Ovary (tissue), 7 donors: ENCODE measurements at regions not wholly inside any gene's neighbourhood (a gene's known extent, or its start where the extent isn't known, plus 50 kb on each side); places are given as distances from the start of the nearest gene placed in this dataset.
"Not testable (repeated sequence)": the region's sequence is repeated elsewhere in the genome, so short reads cannot be mapped to it uniquely, and the experiment has no call there.

ENCODE experiments used
- DNase-seq, 5 donors: peaks; one replicate each; pipeline ENCODE4 v3.0.0-alpha.2; 2019 to 2020
- H3K27ac ChIP-seq, 2 donors: fragments of 200-600 bp; one replicate each; pipeline versions ENCODE4 v1.5.1 to v1.8.0; 2019 to 2022
- H3K27me3 ChIP-seq: fragments of 200-600 bp; one replicate; pipeline ENCODE4 v1.8.0; 2022
- H3K36me3 ChIP-seq: fragments of 200-600 bp; sonication (generic); one replicate; pipeline ENCODE4 v1.5.1; 2019
- H3K4me1 ChIP-seq: one replicate; pipeline ENCODE4 v1.8.1; 2013; ENCODE audit warnings: mild to moderate bottlenecking, moderate library complexity; ENCODE audit not compliant: insufficient read depth
- H3K4me3 ChIP-seq: fragments of 200-600 bp; sonication (generic); one replicate; pipeline ENCODE4 v1.5.1; 2017
- H3K9me3 ChIP-seq, 2 donors: fragments of 200-600 bp in 1 of 2; sonication (generic) in 1 of 2; one replicate each; pipeline versions ENCODE4 v1.5.1 to v1.8.1; 2013 to 2019; ENCODE audit warnings: mild to moderate bottlenecking in 1 of 2, moderate library complexity in 1 of 2
- EP300 ChIP-seq: sonication (generic); formaldehyde crosslinking; IDR thresholded peaks from one replicate; pipeline ENCODE4 v1.6.1; 2017; ENCODE audit warnings: antibody characterized with exemption
- POLR2A ChIP-seq: fragments of 450-650 bp; IDR thresholded peaks from one replicate; pipeline ENCODE4 v1.6.1; 2017; ENCODE audit warnings: antibody characterized with exemption, mild to moderate bottlenecking, moderate library complexity
- WGBS, 3 donors: extraction: QIAGEN DNeasy Blood & Tissue Kit in 1 of 3; methylation state at CpG; one replicate each; pipeline versions ENCODE4 v1.1.5 to v1.1.7; 2013 to 2017; 5-methylcytosine and 5-hydroxymethylcytosine counted together
- intact Hi-C, 4 donors: fragments of 100-400 bp; cut with DNase I; formaldehyde crosslinking; loops; one replicate each; pipeline versions ENCODE4 v1.11.0 to v1.15.1; 2022 to 2023
- TF ChIP-seq, protein P1 (sequence below), 3 donors: fragments of 450-650 bp in 2 of 3; fragments of 200-600 bp in 1 of 3; IDR thresholded peaks; one replicate each; pipeline versions ENCODE4 v1.5.1 to v1.8.0; 2016 to 2022; ENCODE audit warnings: antibody characterized with exemption in 3 of 3, mild to moderate bottlenecking in 1 of 3
- donor health status: DM: no; HTN: no; CAD: no; lungs with moderate emphysema.
- donor health status: DM: no; HTN: no; CAD: no.
- donor health status: Bipolar disorder and iron deficiency.
- donor health status: DM: no; HTN: no; CAD: no.
- donor health status: DM: yes; HTN: yes; CAD: no.

DNA sequence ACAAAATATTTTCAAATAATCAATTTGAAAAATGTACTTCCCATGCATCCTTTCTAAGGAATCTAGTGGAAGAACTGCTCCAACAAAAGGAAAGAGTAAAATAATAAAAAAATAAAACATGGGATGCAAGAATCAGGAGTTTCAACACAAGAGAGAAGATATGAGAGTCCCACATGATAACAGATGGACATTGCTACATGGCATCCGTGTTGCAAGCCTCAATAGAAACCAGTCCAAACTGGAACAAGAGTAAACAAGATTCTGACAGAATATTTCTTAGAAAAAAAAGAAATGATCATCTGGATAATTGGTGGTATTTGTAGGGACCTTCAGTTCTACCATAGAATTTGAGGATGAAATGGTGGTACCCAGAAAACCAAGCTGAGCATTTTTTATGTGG, 186.8 kb downstream of the FRK start:
- Histone ChIP-seq H3K4me1 (no peaks in the 10 kb centered on the region), H3K9me3 (no peaks in the 10 kb centered on the region), H3K36me3 (no peaks in the 10 kb centered on the region), H3K27ac (no peak overlapping the region), H3K4me3 (no peak overlapping the region), H3K27me3 (no peaks in the 10 kb centered on the region)
- DNase-seq = no peak
- intact Hi-C loops = no loop called here
- 35 to 63% (median 52%) methylated on average over 1 of the region's 1 CpG for WGBS, 3 donors
- TF ChIP-seq POLR2A = no peak
- no peak for TF ChIP-seq EP300
- TF ChIP-seq, protein P1, sequence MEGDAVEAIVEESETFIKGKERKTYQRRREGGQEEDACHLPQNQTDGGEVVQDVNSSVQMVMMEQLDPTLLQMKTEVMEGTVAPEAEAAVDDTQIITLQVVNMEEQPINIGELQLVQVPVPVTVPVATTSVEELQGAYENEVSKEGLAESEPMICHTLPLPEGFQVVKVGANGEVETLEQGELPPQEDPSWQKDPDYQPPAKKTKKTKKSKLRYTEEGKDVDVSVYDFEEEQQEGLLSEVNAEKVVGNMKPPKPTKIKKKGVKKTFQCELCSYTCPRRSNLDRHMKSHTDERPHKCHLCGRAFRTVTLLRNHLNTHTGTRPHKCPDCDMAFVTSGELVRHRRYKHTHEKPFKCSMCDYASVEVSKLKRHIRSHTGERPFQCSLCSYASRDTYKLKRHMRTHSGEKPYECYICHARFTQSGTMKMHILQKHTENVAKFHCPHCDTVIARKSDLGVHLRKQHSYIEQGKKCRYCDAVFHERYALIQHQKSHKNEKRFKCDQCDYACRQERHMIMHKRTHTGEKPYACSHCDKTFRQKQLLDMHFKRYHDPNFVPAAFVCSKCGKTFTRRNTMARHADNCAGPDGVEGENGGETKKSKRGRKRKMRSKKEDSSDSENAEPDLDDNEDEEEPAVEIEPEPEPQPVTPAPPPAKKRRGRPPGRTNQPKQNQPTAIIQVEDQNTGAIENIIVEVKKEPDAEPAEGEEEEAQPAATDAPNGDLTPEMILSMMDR (IDR thresholded peaks at IDR 0.05) = no peak

DNA sequence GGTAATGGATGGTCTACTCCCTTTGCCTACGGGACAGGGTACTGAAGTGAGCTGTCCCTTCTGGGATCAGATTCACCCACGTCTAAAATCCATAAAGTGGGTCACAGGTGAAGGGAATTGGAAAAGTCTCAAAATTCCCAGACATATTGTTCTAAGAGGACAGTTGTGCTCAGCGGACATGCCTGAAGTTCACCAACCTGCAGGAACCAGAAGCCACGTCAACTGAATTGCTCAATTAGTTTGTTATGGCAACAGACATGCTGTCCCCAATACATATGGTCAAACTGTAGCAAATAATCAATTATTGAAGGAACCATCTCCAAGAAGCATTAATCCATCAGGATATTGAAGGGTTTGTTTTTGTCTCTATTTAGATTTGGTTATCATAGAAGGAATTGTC, 190.2 kb downstream of the FRK start:
- H3K27ac ChIP-seq = no peak overlapping the region
- no peaks in the 10 kb centered on the region for H3K9me3 ChIP-seq
- DNase-seq = no peak
- no peaks in the 10 kb centered on the region for H3K27me3 ChIP-seq
- no peaks in the 10 kb centered on the region for H3K36me3 ChIP-seq
- no peak for TF ChIP-seq POLR2A
- no peak for TF ChIP-seq EP300
- TF ChIP-seq, protein P1 (IDR thresholded peaks at IDR 0.05) = no peak
- intact Hi-C loops = no loop called here
- H3K4me3 ChIP-seq = no peak overlapping the region
- WGBS, 3 donors = 76 to 80% (median 79%) methylated on average over 4 of the region's 4 CpGs
- no peaks in the 10 kb centered on the region for H3K4me1 ChIP-seq

DNA sequence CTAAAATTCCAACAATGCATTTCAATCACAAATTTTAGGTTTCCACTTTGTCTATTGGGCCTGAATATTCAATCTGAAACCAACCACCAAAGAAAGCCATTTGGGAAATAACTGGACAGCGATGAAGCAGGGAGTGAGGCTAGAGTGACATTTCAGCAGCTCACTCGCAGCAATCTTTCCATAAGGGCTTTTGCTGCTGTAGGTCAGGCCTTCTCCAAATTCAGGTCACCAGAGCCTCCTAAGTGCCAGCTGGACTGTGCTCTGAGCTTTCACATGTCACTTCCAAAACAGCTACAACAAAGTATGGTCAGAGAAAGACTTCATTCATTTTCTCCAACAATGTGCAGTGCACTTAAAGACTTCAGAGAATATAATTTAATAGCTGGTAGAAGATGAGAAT, 194.8 kb downstream of the FRK start:
- no peak for DNase-seq
- TF ChIP-seq EP300 = no peak
- no peak for TF ChIP-seq POLR2A
- TF ChIP-seq, protein P1 (IDR thresholded peaks at IDR 0.05) = no peak
- Histone ChIP-seq H3K4me3 (no peak overlapping the region), H3K4me1 (no peaks in the 10 kb centered on the region), H3K27me3 (no peaks in the 10 kb centered on the region), H3K36me3 (no peaks in the 10 kb centered on the region), H3K9me3 (no peaks in the 10 kb centered on the region), H3K27ac (no peak overlapping the region)
- WGBS, 3 donors = 87 to 88% (median 88%) methylated on average over 2 of the region's 2 CpGs
- intact Hi-C loops = no loop called here

- Histone ChIP-seq H3K27me3 (no peaks in the 10 kb centered on the region), H3K4me3 (no peak overlapping the region), H3K27ac (no peak overlapping the region), H3K9me3 (no peaks in the 10 kb centered on the region), H3K4me1 (no peaks in the 10 kb centered on the region), H3K36me3 (no peaks in the 10 kb centered on the region)
- intact Hi-C loops = no loop called here
- no peak for DNase-seq
- TF ChIP-seq, protein P1 (IDR thresholded peaks at IDR 0.05) = no peak
- TF ChIP-seq EP300 (no peak), POLR2A (no peak)
Measured at GRCh38 chr6:115863211-115863610, 197.5 kb downstream of the FRK start.

DNA sequence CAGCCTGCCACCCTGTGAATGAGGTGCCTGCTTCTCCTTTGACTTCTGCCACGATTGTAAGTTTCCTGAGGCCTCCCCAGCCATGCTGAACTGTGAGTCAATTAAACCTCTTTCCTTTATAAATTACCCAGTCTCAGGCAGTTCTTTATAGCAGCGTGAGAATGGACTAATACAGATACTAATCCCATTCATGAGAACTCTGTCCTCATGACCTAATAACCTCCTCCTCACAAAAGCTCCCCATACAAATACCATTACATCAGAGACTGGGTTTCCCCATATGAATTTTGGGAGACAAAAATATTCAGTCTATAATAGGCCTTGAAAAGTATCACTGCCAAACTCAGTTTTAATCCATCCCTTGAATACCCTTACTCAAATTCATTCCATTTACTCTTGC, 199.0 kb downstream of the FRK start:
- H3K27ac ChIP-seq, DNase-seq, H3K4me3 ChIP-seq, H3K4me1 ChIP-seq, H3K9me3 ChIP-seq, H3K27me3 ChIP-seq, H3K36me3 ChIP-seq, intact Hi-C loops: not testable (repeated sequence)
- 56 to 81% (median 59%) methylated on average over 2 of the region's 2 CpGs for WGBS, 3 donors

- H3K4me3 ChIP-seq, DNase-seq, H3K4me1 ChIP-seq, H3K36me3 ChIP-seq, H3K27ac ChIP-seq, intact Hi-C loops, H3K27me3 ChIP-seq, H3K9me3 ChIP-seq: not testable (repeated sequence)
- 91 to 97% (median 96%) methylated on average over 2 of the region's 2 CpGs for WGBS, 3 donors
Measured at GRCh38 chr6:115859577-115859976, 201.1 kb downstream of the FRK start.
